Keratinocyte (primary cell): ENCODE measurements at regions not wholly inside any gene's neighbourhood (a gene's known extent, or its start where the extent isn't known, plus 50 kb on each side); places are given as distances from the start of the nearest gene placed in this dataset.

Experiments used
- DNase-seq: peaks from one replicate; pipeline ENCODE4 v3.0.0-alpha.2; 2011; ENCODE audit warnings: low read depth, missing footprints, low spot score
- FAIRE-seq: peaks from 2 replicates; lab custom pipeline; 2011; peaks lifted over from hg19 to GRCh38; lab: Jason Lieb, UNC
- H2AFZ ChIP-seq: 2 replicates; pipeline ENCODE4 v1.6.0; 2012; ENCODE audit warnings: low read length, control low read depth, inconsistent platforms; ENCODE audit not compliant: control insufficient read depth
- H3K27ac ChIP-seq: 2 replicates; pipeline ENCODE4 v1.5.1; 2011; ENCODE audit warnings: low read length; ENCODE audit not compliant: control insufficient read depth, insufficient read depth
- H3K27me3 ChIP-seq: 3 replicates; pipeline ENCODE4 v1.6.0; 2011; ENCODE audit warnings: low read length; ENCODE audit not compliant: control insufficient read depth, insufficient read depth; ENCODE audit errors: extremely low read depth
- H3K36me3 ChIP-seq, 2 experiments: 2 replicates in 1 of 2; 3 replicates in 1 of 2; pipeline ENCODE4 v1.5.1; 2011; ENCODE audit warnings: low read length in 2 of 2, mild to moderate bottlenecking in 1 of 2; ENCODE audit not compliant: control insufficient read depth in 2 of 2, insufficient read depth in 2 of 2; ENCODE audit errors: extremely low read depth in 1 of 2
- H3K4me1 ChIP-seq: 3 replicates; pipeline ENCODE4 v1.5.1; 2011; ENCODE audit warnings: low read length; ENCODE audit not compliant: control insufficient read depth, insufficient read depth; ENCODE audit errors: extremely low read depth
- H3K4me2 ChIP-seq: 3 replicates; pipeline ENCODE4 v1.6.0; 2011; ENCODE audit warnings: low read depth, low read length; ENCODE audit not compliant: control insufficient read depth, insufficient read depth; ENCODE audit errors: extremely low read depth
- H3K4me3 ChIP-seq, 3 experiments: fragments of 200-600 bp in 1 of 3; sonication (generic) in 1 of 3; 2 replicates in 2 of 3; 3 replicates in 1 of 3; pipeline ENCODE4 v1.5.1; 2011 to 2016; ENCODE audit warnings: low read length in 3 of 3, mild to moderate bottlenecking in 3 of 3, control low read depth in 2 of 3, inconsistent platforms in 1 of 3, low read depth in 1 of 3, mixed read lengths in 1 of 3, mixed run types in 1 of 3, moderate library complexity in 1 of 3; ENCODE audit not compliant: control insufficient read depth in 2 of 3, insufficient read depth in 2 of 3; ENCODE audit errors: extremely low read depth in 1 of 3
- H3K79me2 ChIP-seq: 2 replicates; pipeline ENCODE4 v1.6.0; 2012; ENCODE audit warnings: low read length; ENCODE audit not compliant: control insufficient read depth, insufficient read depth
- H3K9ac ChIP-seq: 3 replicates; pipeline ENCODE4 v1.6.0; 2011; ENCODE audit warnings: low read length; ENCODE audit not compliant: control insufficient read depth, insufficient read depth; ENCODE audit errors: extremely low read depth
- H3K9me1 ChIP-seq: 3 replicates; pipeline ENCODE4 v1.6.0; 2011; ENCODE audit warnings: low read length; ENCODE audit not compliant: control insufficient read depth, insufficient read depth; ENCODE audit errors: extremely low read depth
- H3K9me3 ChIP-seq: 2 replicates; pipeline ENCODE4 v1.5.1; 2012; ENCODE audit warnings: low read depth, low read length; ENCODE audit not compliant: control insufficient read depth
- H4K20me1 ChIP-seq: 3 replicates; pipeline ENCODE4 v1.6.0; 2011; ENCODE audit warnings: low read length; ENCODE audit not compliant: control insufficient read depth, insufficient read depth; ENCODE audit errors: extremely low read depth
- CTCF ChIP-seq, 3 experiments: IDR thresholded peaks in 1 of 3; conservative IDR thresholded peaks in 1 of 3; optimal IDR thresholded peaks in 1 of 3; 2 replicates in 2 of 3; 3 replicates in 1 of 3; pipeline versions ENCODE3 to v1.5.1; 2011; ENCODE audit warnings: low read length in 3 of 3, mild to moderate bottlenecking in 3 of 3, moderate library complexity in 2 of 3, control low read depth in 1 of 3, inconsistent platforms in 1 of 3; ENCODE audit not compliant: insufficient read depth in 2 of 3; ENCODE audit errors: extremely low read depth in 1 of 3
- EZH2 ChIP-seq: IDR thresholded peaks from one replicate; pipeline ENCODE4 v1.6.1; 2012; ENCODE audit warnings: inconsistent platforms, mild to moderate bottlenecking, low read length, moderate library complexity
- dilution Hi-C: fragments of 300-500 bp; cut with MboI; formaldehyde crosslinking; loops from one replicate; pipeline ENCODE4 v1.7.0; 2020; ENCODE audit warnings: low sequenced_read_pairs; ENCODE audit not compliant: extremely low pct_ligation_motif_present

- H4K20me1 ChIP-seq, result no peaks in the 10 kb centered on the region
- H3K79me2 ChIP-seq, result no peaks in the 10 kb centered on the region
- FAIRE-seq, result no peak
- H3K9me1 ChIP-seq, result no peaks in the 10 kb centered on the region
- DNase-seq, result no peak
- H3K4me3 ChIP-seq, result no peak overlapping the region
- TF ChIP-seq EZH2 (no peak), CTCF (optimal IDR thresholded peaks at IDR 0.05 in 1 of 3, IDR thresholded peaks at IDR 0.05 in 1 of 3, conservative IDR thresholded peaks at IDR 0.05 in 1 of 3; ENCODE audit: extremely low read depth in 1 of 3, insufficient read depth in 2 of 3, low read length in 3 of 3) (no peak)
- H2AFZ ChIP-seq, result no peak overlapping the region
- H3K4me1 ChIP-seq, result no peaks in the 10 kb centered on the region
- no peaks in the 10 kb centered on the region for H3K9me3 ChIP-seq
- H3K27me3 ChIP-seq, result no peaks in the 10 kb centered on the region
- dilution Hi-C loops, result no loop called here
- H3K36me3 ChIP-seq, result no peaks in the 10 kb centered on the region
- H3K4me2 ChIP-seq, result no peak overlapping the region
- H3K27ac ChIP-seq, result no peak overlapping the region
- no peak overlapping the region for H3K9ac ChIP-seq
These were observed 92.9 kb downstream of the ALG10B start for GRCh38 chr12:38409511-38409910.

GRCh38 chr12:38411426-38411825 lies 94.9 kb downstream of the ALG10B start:
- Histone ChIP-seq H3K27ac (no peak overlapping the region), H2AFZ (no peak overlapping the region), H3K27me3 (no peaks in the 10 kb centered on the region), H3K9me1 (no peaks in the 10 kb centered on the region), H3K36me3 (no peaks in the 10 kb centered on the region), H3K4me2 (no peak overlapping the region), H3K4me1 (no peaks in the 10 kb centered on the region), H3K79me2 (no peaks in the 10 kb centered on the region), H3K9me3 (no peaks in the 10 kb centered on the region), H3K9ac (no peak overlapping the region), H4K20me1 (no peaks in the 10 kb centered on the region), H3K4me3 (no peak overlapping the region)
- TF ChIP-seq EZH2, result no peak
- TF ChIP-seq CTCF (optimal IDR thresholded peaks at IDR 0.05 in 1 of 3, IDR thresholded peaks at IDR 0.05 in 1 of 3, conservative IDR thresholded peaks at IDR 0.05 in 1 of 3; ENCODE audit: extremely low read depth in 1 of 3, insufficient read depth in 2 of 3, low read length in 3 of 3), result no peak
- no peak for DNase-seq
- FAIRE-seq, result no peak
- dilution Hi-C loops, result no loop called here
